HCT116 (cell line): ENCODE measurements at regions not wholly inside any gene's neighbourhood (a gene's known extent, or its start where the extent isn't known, plus 50 kb on each side); places are given as distances from the start of the nearest gene placed in this dataset.

Experiments
- ATAC-seq: fragments of 200-7000 bp; cut with Tn5 transposase; 2 replicates; pipeline ENCODE4 v1.9.1; 2020; ENCODE audit warnings: mild to moderate bottlenecking, moderate library complexity
- BruUV-seq: library from RNA; stranded (reverse); fragments of 400-500 nt; replicated peaks from 2 replicates; lab custom pipeline; 2021; lab: Mats Ljungman, UMichigan
- CTCF ChIA-PET: fragments of 300-600 bp; sonication (Branson Sonifier 250); formaldehyde crosslinking; loops from one replicate; lab custom pipeline; 2021; ENCODE audit warnings: antibody characterized with exemption; lab: Charles Lee
- POLR2A ChIA-PET: fragments of 300-600, 350-600 bp; sonication (Branson Sonifier 250); formaldehyde crosslinking; loops from one replicate; lab custom pipeline; 2021; ENCODE audit warnings: antibody characterized with exemption; lab: Charles Lee
- RAD21 ChIA-PET, 2 experiments: fragments of 300-600 bp; sonication (Branson Sonifier 250); formaldehyde crosslinking; loops; one replicate each; lab custom pipeline; 2023; ENCODE audit warnings: low total read pairs in 2 of 2; ENCODE audit not compliant: uncharacterized antibody in 2 of 2, unreplicated experiment in 2 of 2, low non-redundant PET in 1 of 2; lab: Charles Lee
- DNase-seq: peaks from one replicate; pipeline ENCODE4 v3.0.0-alpha.2; 2010; ENCODE audit warnings: low read depth, low spot score
- H2AFZ ChIP-seq: fragments of 200-600 bp; shearing (Covaris generic), sonication (generic); 2 replicates; pipeline ENCODE4 v1.6.1; 2017; ENCODE audit warnings: low read depth, mixed run types, mixed read lengths, antibody characterized with exemption, low read length; ENCODE audit not compliant: poor library complexity, severe bottlenecking
- H3K27ac ChIP-seq: 2 replicates; pipeline ENCODE4 v1.5.1; 2012; ENCODE audit warnings: low read depth, low read length
- H3K27me3 ChIP-seq: fragments of 200-600 bp; sonication (generic); 2 replicates; pipeline ENCODE4 v1.6.1; 2016; ENCODE audit warnings: mixed run types, low read length, mixed read lengths; ENCODE audit not compliant: insufficient read depth
- H3K36me3 ChIP-seq, 2 experiments: fragments of 200-500 bp in 1 of 2; fragments of 200-600 bp in 1 of 2; sonication (Bioruptor generic) in 1 of 2; sonication (generic) in 1 of 2; 2 replicates each; pipeline versions ENCODE4 v1.5.1 to v1.6.1; 2014 to 2016; ENCODE audit warnings: low read length in 2 of 2, inconsistent platforms in 1 of 2, mixed read lengths in 1 of 2, mixed run types in 1 of 2; ENCODE audit not compliant: insufficient read depth in 2 of 2, control insufficient read depth in 1 of 2
- H3K4me1 ChIP-seq, 2 experiments: fragments of 200-600 bp in 1 of 2; sonication (generic) in 1 of 2; 2 replicates each; pipeline versions ENCODE4 v1.5.1 to v1.6.1; 2012 to 2017; ENCODE audit warnings: low read length in 2 of 2, inconsistent platforms in 1 of 2, mild to moderate bottlenecking in 1 of 2, mixed read lengths in 1 of 2, mixed run types in 1 of 2, moderate library complexity in 1 of 2; ENCODE audit not compliant: insufficient read depth in 2 of 2, control insufficient read depth in 1 of 2
- H3K4me2 ChIP-seq: fragments of 200-600 bp; sonication (generic); 2 replicates; pipeline ENCODE4 v1.6.1; 2017; ENCODE audit warnings: mixed run types, low read length, mixed read lengths
- H3K4me3 ChIP-seq, 2 experiments: fragments of 200-600 bp in 1 of 2; sonication (generic) in 1 of 2; replicated peaks in 1 of 2; 2 replicates each; pipeline ENCODE4 v1.5.1; 2011 to 2016; ENCODE audit warnings: low read length in 2 of 2, control low read depth in 1 of 2, low read depth in 1 of 2, mild to moderate bottlenecking in 1 of 2, mixed read lengths in 1 of 2, mixed run types in 1 of 2
- H3K79me2 ChIP-seq: fragments of 200-600 bp; sonication (generic); 2 replicates; pipeline ENCODE4 v1.6.1; 2017; ENCODE audit warnings: mild to moderate bottlenecking, mixed run types, low read length, moderate library complexity, mixed read lengths; ENCODE audit not compliant: insufficient read depth
- H3K9ac ChIP-seq: fragments of 200-600 bp; sonication (generic); 2 replicates; pipeline ENCODE4 v1.6.1; 2016; ENCODE audit warnings: low read length, mixed read lengths
- H3K9me2 ChIP-seq: fragments of 200-600 bp; sonication (generic), shearing (Covaris generic); 2 replicates; pipeline ENCODE4 v1.6.1; 2017; ENCODE audit warnings: mixed run types, mild to moderate bottlenecking, moderate library complexity; ENCODE audit not compliant: insufficient read depth
- H3K9me3 ChIP-seq, 2 experiments: fragments of 200-500 bp in 1 of 2; fragments of 200-600 bp in 1 of 2; sonication (Bioruptor generic) in 1 of 2; sonication (generic) in 1 of 2; 2 replicates each; pipeline ENCODE4 v1.6.1; 2014 to 2017; ENCODE audit warnings: low read length in 2 of 2, mixed read lengths in 2 of 2, inconsistent platforms in 1 of 2, low read depth in 1 of 2, mild to moderate bottlenecking in 1 of 2, mixed run types in 1 of 2, moderate library complexity in 1 of 2; ENCODE audit not compliant: control insufficient read depth in 1 of 2, insufficient read depth in 1 of 2
- H4K20me1 ChIP-seq: fragments of 200-600 bp; sonication (generic), shearing (Covaris generic); 2 replicates; pipeline ENCODE4 v1.6.1; 2017; ENCODE audit warnings: mixed run types, mild to moderate bottlenecking, moderate library complexity; ENCODE audit not compliant: insufficient read depth
- ATF3 ChIP-seq: IDR thresholded peaks from 2 replicates; pipeline ENCODE4 v1.6.1; 2012
- CEBPB ChIP-seq: IDR thresholded peaks from 2 replicates; pipeline ENCODE4 v1.6.1; 2012; ENCODE audit warnings: low read depth
- CTCF ChIP-seq, 3 experiments: fragments of 200-600 bp in 1 of 3; sonication (generic) in 1 of 3; IDR thresholded peaks in 2 of 3; conservative IDR thresholded peaks in 1 of 3; 2 replicates each; pipeline ENCODE4 v1.5.1; 2012 to 2017; ENCODE audit warnings: low read depth in 2 of 3, low read length in 2 of 3, antibody characterized with exemption in 1 of 3, borderline replicate concordance in 1 of 3, control low read depth in 1 of 3, mild to moderate bottlenecking in 1 of 3, mixed read lengths in 1 of 3, mixed run types in 1 of 3, moderate library complexity in 1 of 3; ENCODE audit not compliant: insufficient read depth in 1 of 3
- ELF1 ChIP-seq: IDR thresholded peaks from 2 replicates; pipeline ENCODE4 v1.6.1; 2012; ENCODE audit warnings: low read depth, borderline replicate concordance
- EZH2 ChIP-seq: fragments of 200-600 bp; sonication (generic); IDR thresholded peaks from 2 replicates; pipeline ENCODE4 v1.6.1; 2017; ENCODE audit warnings: antibody characterized with exemption, mixed run types
- MAX ChIP-seq: IDR thresholded peaks from 2 replicates; pipeline ENCODE4 v1.6.1; 2012
- POLR2A ChIP-seq: IDR thresholded peaks from 2 replicates; pipeline ENCODE4 v1.7.0; 2011; ENCODE audit warnings: borderline replicate concordance; ENCODE audit not compliant: insufficient read depth, insufficient read length; ENCODE audit errors: extremely low read depth
- POLR2AphosphoS5 ChIP-seq: IDR thresholded peaks from 2 replicates; pipeline ENCODE4 v1.6.1; 2011; ENCODE audit warnings: mild to moderate bottlenecking, low read depth, low read length, moderate library complexity
- RAD21 ChIP-seq: IDR thresholded peaks from 2 replicates; pipeline ENCODE4 v1.6.1; 2012; ENCODE audit warnings: low read depth, mild to moderate bottlenecking
- REST ChIP-seq: IDR thresholded peaks from 2 replicates; pipeline ENCODE4 v1.6.1; 2012; ENCODE audit warnings: low read depth
- SIN3A ChIP-seq: IDR thresholded peaks from 2 replicates; pipeline ENCODE4 v1.6.1; 2012; ENCODE audit warnings: low read depth
- SRF ChIP-seq: IDR thresholded peaks from 2 replicates; pipeline ENCODE4 v1.6.1; 2012; ENCODE audit warnings: low read depth
- YY1 ChIP-seq: IDR thresholded peaks from 2 replicates; pipeline ENCODE4 v1.6.1; 2011; ENCODE audit warnings: low read length, low read depth, moderate library complexity, mild to moderate bottlenecking; ENCODE audit not compliant: insufficient replicate concordance; ENCODE audit errors: extremely low read depth
- ZBTB33 ChIP-seq: IDR thresholded peaks from 2 replicates; pipeline ENCODE4 v1.6.1; 2011; ENCODE audit warnings: mild to moderate bottlenecking, low read length, moderate library complexity; ENCODE audit not compliant: insufficient replicate concordance; ENCODE audit errors: extremely low read depth
- ZFX ChIP-seq: fragments of 450-650 bp; IDR thresholded peaks from 2 replicates; pipeline ENCODE4 v1.6.1; 2017
- intact Hi-C: fragments of 100-400 bp; cut with micrococcal nuclease; formaldehyde crosslinking; loops from 2 replicates; pipeline ENCODE4 v1.10.0; 2022

- Histone ChIP-seq H3K9me3 (no peaks in the 10 kb centered on the region), H3K4me3 (no peak overlapping the region), H3K9ac (no peak overlapping the region), H3K4me2 (no peak overlapping the region), H3K79me2 (no peaks in the 10 kb centered on the region), H3K36me3 (peaks cover 0 to 4% of the 10 kb centered on the region in 2 experiments; a peak in 2 of 4 replicates), H3K27ac (no peak overlapping the region), H2AFZ (no peak overlapping the region), H3K27me3 (no peaks in the 10 kb centered on the region), H3K9me2 (no peaks in the 10 kb centered on the region), H4K20me1 (no peaks in the 10 kb centered on the region), H3K4me1 (peaks cover 12 to 15% of the 10 kb centered on the region in 2 experiments)
- intact Hi-C loops = no loop called here
- DNase-seq (no peak), ATAC-seq (no peak)
- POLR2A ChIA-PET = no interaction called here
- TF ChIP-seq SRF (no peak), CEBPB (no peak), MAX (no peak), YY1 (no peak), POLR2A (no peak), ZFX (no peak), SIN3A (no peak), POLR2AphosphoS5 (no peak), ZBTB33 (no peak), ELF1 (no peak), EZH2 (no peak), CTCF (IDR thresholded peaks at IDR 0.05 in 2 of 3, conservative IDR thresholded peaks at IDR 0.05 in 1 of 3; ENCODE audit: borderline replicate concordance in 1 of 3, insufficient read depth in 1 of 3, low read depth in 2 of 3, low read length in 2 of 3) (no peak), RAD21 (no peak), REST (no peak), ATF3 (no peak)
- CTCF ChIA-PET = interaction anchor here (3.0 kb wide), 1 partner anchor 10 kb away, joined by 13 read pairs; no protein-coding TSS in a partner anchor
- RAD21 ChIA-PET = no interaction called here
- BruUV-seq = no TSS peak
These were observed 1148.7 kb upstream of the TMEM132C start for GRCh38 chr12:127118251-127118650.
